Right atrium auricular region (tissue), 2 donors: ENCODE measurements at regions not wholly inside any gene's neighbourhood (a gene's known extent, or its start where the extent isn't known, plus 50 kb on each side); places are given as distances from the start of the nearest gene placed in this dataset.

Experiments
- DNase-seq: peaks from one replicate; pipeline ENCODE4 v3.0.0-alpha.2; 2019; ENCODE audit warnings: low spot score
- H3K27ac ChIP-seq, 2 donors: fragments of 200-600 bp; sonication (generic); 1 replicate in 1 of 2; 2 replicates in 1 of 2; pipeline ENCODE4 v1.5.1; 2016 to 2019
- H3K27me3 ChIP-seq, 2 donors: fragments of 200-600 bp; sonication (generic); one replicate each; pipeline versions ENCODE4 v1.5.1 to v1.6.0; 2017 to 2019
- H3K36me3 ChIP-seq: fragments of 200-600 bp; sonication (generic); one replicate; pipeline ENCODE4 v1.5.1; 2016
- H3K4me1 ChIP-seq, 2 donors: fragments of 200-600 bp; sonication (generic); one replicate each; pipeline versions ENCODE4 v1.5.1 to v1.6.0; 2017 to 2019
- H3K4me3 ChIP-seq, 2 donors: fragments of 200-600 bp; sonication (generic); 1 replicate in 1 of 2; 2 replicates in 1 of 2; pipeline ENCODE4 v1.5.1; 2017 to 2019; ENCODE audit warnings: mild to moderate bottlenecking in 1 of 2, moderate library complexity in 1 of 2
- H3K9me3 ChIP-seq, 2 donors: fragments of 200-600 bp; sonication (generic); one replicate each; pipeline ENCODE4 v1.5.1; 2019
- TF ChIP-seq, protein P1 (sequence below), 2 donors: fragments of 200-600 bp; sonication (generic); IDR thresholded peaks; one replicate each; pipeline ENCODE4 v1.5.1; 2019; ENCODE audit warnings: antibody characterized with exemption in 2 of 2

DNA sequence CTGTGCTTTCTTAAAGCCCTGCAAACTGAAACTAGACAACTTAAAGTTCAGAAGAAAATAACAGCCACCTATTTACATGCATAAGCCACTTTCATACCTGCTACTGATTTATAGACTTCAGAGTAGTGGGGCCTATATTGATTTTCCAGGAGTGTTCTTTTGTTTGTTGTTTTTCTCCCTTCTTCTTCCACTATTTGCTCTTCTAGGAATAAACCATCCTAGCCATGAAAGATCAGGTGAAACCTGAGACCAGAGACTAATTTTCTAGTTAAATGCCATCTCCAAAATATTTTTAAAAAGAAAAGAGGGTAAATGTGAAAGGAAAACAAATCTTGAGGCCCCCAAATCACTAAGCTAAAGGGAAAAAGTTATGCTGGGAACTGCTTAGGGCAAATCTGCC lies 72.4 kb upstream of the C1GALT1 start:
- H3K4me1 ChIP-seq = no peaks in the 10 kb centered on the region
- peaks cover 0 to 9% of the 10 kb centered on the region in 2 donors for H3K9me3 ChIP-seq
- H3K36me3 ChIP-seq = no peaks in the 10 kb centered on the region
- DNase-seq = no peak
- TF ChIP-seq, protein P1, sequence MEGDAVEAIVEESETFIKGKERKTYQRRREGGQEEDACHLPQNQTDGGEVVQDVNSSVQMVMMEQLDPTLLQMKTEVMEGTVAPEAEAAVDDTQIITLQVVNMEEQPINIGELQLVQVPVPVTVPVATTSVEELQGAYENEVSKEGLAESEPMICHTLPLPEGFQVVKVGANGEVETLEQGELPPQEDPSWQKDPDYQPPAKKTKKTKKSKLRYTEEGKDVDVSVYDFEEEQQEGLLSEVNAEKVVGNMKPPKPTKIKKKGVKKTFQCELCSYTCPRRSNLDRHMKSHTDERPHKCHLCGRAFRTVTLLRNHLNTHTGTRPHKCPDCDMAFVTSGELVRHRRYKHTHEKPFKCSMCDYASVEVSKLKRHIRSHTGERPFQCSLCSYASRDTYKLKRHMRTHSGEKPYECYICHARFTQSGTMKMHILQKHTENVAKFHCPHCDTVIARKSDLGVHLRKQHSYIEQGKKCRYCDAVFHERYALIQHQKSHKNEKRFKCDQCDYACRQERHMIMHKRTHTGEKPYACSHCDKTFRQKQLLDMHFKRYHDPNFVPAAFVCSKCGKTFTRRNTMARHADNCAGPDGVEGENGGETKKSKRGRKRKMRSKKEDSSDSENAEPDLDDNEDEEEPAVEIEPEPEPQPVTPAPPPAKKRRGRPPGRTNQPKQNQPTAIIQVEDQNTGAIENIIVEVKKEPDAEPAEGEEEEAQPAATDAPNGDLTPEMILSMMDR (IDR thresholded peaks at IDR 0.05) = no peak
- no peak overlapping the region for H3K27ac ChIP-seq
- no peaks in the 10 kb centered on the region for H3K27me3 ChIP-seq
- H3K4me3 ChIP-seq = no peak overlapping the region

DNA sequence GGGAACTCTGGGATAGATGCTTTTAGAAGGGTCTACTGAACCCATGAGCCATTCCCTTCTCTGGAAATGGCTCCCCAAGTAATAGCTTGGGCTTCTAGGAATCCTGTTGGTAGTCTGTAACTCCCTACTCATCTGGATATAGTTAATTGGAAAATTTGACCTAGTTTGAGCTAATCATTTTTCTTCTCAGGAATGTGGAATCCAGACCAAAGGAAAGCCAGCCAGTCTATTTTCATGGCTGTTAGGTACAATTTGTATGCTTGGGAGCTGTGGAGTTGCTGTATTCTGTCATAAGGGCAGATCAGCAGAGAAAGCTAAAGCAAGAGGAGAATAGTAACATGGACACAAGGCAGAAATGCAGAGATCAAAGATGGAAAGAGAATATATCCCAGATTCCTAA lies 71.6 kb upstream of the C1GALT1 start:
- H3K27me3 ChIP-seq = no peaks in the 10 kb centered on the region
- H3K27ac ChIP-seq = no peak overlapping the region
- H3K4me3 ChIP-seq = no peak overlapping the region
- TF ChIP-seq, protein P1 (IDR thresholded peaks at IDR 0.05) = no peak
- no peaks in the 10 kb centered on the region for H3K4me1 ChIP-seq
- no peak for DNase-seq
- peaks cover 0 to 9% of the 10 kb centered on the region in 2 donors for H3K9me3 ChIP-seq
- H3K36me3 ChIP-seq = no peaks in the 10 kb centered on the region

DNA sequence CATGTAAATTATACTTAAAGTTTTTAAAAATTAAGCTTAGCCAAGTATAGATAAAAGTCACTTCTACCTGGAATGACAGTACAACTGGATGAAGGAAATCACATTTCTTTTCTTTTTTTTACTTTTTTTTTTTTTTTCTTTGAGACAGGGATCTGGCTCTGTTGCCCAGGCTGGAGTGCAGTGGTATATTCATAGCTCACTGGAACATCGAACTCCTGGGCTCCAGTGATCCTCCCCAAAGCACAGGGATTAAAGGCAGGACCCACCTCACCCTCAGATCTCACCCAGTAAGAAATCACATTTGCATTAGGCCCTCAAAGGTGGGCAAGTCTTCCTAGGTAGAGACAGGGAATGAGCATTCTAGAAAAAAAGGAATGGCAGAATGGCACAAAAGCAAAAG lies 69.5 kb upstream of the C1GALT1 start:
- Histone ChIP-seq H3K27ac (no peak overlapping the region), H3K9me3 (peaks cover 0 to 9% of the 10 kb centered on the region in 2 donors), H3K36me3 (no peaks in the 10 kb centered on the region), H3K4me1 (no peaks in the 10 kb centered on the region), H3K4me3 (no peak overlapping the region), H3K27me3 (no peaks in the 10 kb centered on the region)
- DNase-seq = no peak
- TF ChIP-seq, protein P1 (IDR thresholded peaks at IDR 0.05) = no peak

DNA sequence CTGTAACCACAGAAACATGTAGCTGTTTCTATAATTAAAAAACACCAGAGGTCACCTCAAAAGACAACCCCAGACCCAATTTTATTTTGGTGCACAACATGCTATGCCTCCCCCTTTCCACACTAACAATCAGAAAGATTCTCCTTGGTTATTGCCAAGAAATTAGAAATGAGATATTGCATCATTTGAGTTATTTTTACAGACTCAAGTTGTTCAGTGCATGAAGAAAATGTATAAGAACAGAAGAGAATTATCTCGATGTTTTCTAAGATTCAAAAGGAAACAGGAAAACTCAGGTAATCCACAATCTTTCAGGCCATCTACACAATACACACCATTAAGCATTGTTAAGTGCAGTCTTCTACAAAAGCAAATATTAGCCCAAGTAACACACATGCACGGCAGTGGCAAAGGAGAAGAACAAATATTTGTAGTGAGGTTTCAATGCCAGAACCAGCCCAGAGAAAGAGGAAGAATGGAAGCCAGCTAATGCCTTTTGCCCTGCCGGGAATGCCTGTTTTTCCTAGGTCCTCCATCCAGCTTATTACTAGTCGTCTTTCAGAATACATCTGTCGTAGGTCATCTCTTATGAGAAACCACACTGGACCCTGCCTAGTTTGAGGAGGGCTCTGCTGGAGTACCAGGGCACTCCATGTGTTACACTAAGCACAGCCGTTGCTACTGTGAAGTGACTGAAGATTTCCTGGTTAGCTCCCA lies 67.6 kb upstream of the C1GALT1 start:
- no peaks in the 10 kb centered on the region for H3K36me3 ChIP-seq
- TF ChIP-seq, protein P1 (IDR thresholded peaks at IDR 0.05) = no peak
- no peak overlapping the region for H3K27ac ChIP-seq
- H3K9me3 ChIP-seq = no peaks in the 10 kb centered on the region
- no peaks in the 10 kb centered on the region for H3K27me3 ChIP-seq
- DNase-seq = no peak
- H3K4me1 ChIP-seq = no peaks in the 10 kb centered on the region
- no peak overlapping the region for H3K4me3 ChIP-seq

DNA sequence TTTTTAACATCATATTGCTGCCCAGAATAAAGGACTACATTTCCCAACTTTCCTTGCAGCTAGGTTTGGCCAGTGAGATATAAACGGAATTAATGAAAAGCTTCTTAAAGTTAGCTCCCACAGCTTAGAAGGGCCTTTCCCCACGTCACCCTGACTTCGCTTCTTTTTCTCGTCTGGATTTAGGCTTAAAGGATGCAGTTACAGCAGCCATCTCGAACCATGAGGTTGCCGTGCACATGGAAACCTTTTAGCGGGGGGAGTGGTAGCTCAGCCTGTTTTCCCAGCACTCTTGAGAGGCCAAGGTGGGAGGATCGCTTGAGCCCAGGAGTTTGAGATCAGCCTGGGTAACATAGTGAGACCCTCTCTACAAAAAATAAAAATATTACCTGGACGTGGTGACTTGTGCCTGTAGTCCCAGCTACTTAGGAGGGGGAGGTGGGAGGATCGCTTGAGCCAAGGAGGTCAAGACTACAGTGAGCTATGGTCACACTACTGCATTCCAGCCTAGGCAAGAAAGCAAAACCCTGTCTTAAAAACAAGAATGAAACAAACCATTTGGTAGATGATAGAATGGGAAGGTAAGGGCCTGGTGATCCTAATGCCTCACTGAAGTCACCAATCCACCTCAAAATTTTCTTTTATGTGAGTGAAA lies 64.3 kb upstream of the C1GALT1 start:
- Histone ChIP-seq H3K4me3 (no peak overlapping the region), H3K9me3 (no peaks in the 10 kb centered on the region), H3K4me1 (peaks cover 0 to 4% of the 10 kb centered on the region in 2 donors), H3K36me3 (no peaks in the 10 kb centered on the region), H3K27ac (no peak overlapping the region), H3K27me3 (no peaks in the 10 kb centered on the region)
- TF ChIP-seq, protein P1 (IDR thresholded peaks at IDR 0.05) = no peak
- DNase-seq = no peak
